Endodermal cell (in vitro differentiated cells): ENCODE measurements at regions not wholly inside any gene's neighbourhood (a gene's known extent, or its start where the extent isn't known, plus 50 kb on each side); places are given as distances from the start of the nearest gene placed in this dataset.

Experiments
- DNase-seq: peaks from one replicate; pipeline ENCODE4 v3.0.0-alpha.2; 2017
- H3K27ac ChIP-seq: 2 replicates; pipeline ENCODE4 v1.5.1; 2013; ENCODE audit warnings: mild to moderate bottlenecking, low read depth, low read length, moderate library complexity
- H3K27me3 ChIP-seq: 2 replicates; pipeline ENCODE4 v1.6.1; 2013; ENCODE audit warnings: mild to moderate bottlenecking, low read length, moderate library complexity; ENCODE audit not compliant: insufficient read depth, control insufficient read depth, poor library complexity, severe bottlenecking
- H3K36me3 ChIP-seq: 2 replicates; pipeline ENCODE4 v1.7.0; 2013; ENCODE audit warnings: mild to moderate bottlenecking, low read length, moderate library complexity; ENCODE audit not compliant: control insufficient read depth, insufficient read depth
- H3K4me1 ChIP-seq: one replicate; pipeline ENCODE4 v1.7.0; 2013; ENCODE audit warnings: low read length; ENCODE audit not compliant: control insufficient read depth, insufficient read depth
- H3K4me3 ChIP-seq: 2 replicates; pipeline ENCODE4 v1.5.1; 2013; ENCODE audit warnings: mild to moderate bottlenecking, low read length, moderate library complexity
- H3K9ac ChIP-seq: 2 replicates; pipeline ENCODE4 v1.6.1; 2013; ENCODE audit warnings: mild to moderate bottlenecking, low read length, moderate library complexity; ENCODE audit not compliant: poor library complexity, severe bottlenecking; ENCODE audit errors: extremely low read depth
- H3K9me3 ChIP-seq: 2 replicates; pipeline ENCODE4 v1.6.1; 2013; ENCODE audit warnings: mild to moderate bottlenecking, low read length, moderate library complexity; ENCODE audit not compliant: control insufficient read depth
- H3K27ac Mint-ChIP-seq: 2 replicates; pipeline ENCODE4 v1.8.0; 2020; ENCODE audit warnings: mixed read lengths
- H3K27me3 Mint-ChIP-seq: 2 replicates; pipeline ENCODE4 v1.8.0; 2021; ENCODE audit warnings: mild to moderate bottlenecking, mixed read lengths; ENCODE audit not compliant: insufficient read depth
- H3K36me3 Mint-ChIP-seq: 2 replicates; pipeline ENCODE4 v1.8.0; 2020; ENCODE audit warnings: low read depth, mixed read lengths
- H3K4me1 Mint-ChIP-seq: 2 replicates; pipeline ENCODE4 v1.8.0; 2020; ENCODE audit warnings: mixed read lengths
- H3K4me3 Mint-ChIP-seq: 2 replicates; pipeline ENCODE4 v1.8.0; 2020; ENCODE audit warnings: mild to moderate bottlenecking, moderate library complexity, mixed read lengths
- H3K9me3 Mint-ChIP-seq: 2 replicates; pipeline ENCODE4 v1.8.0; 2020; ENCODE audit warnings: mild to moderate bottlenecking, mixed read lengths
- WGBS, 2 experiments: methylation state at CpG; one replicate each; pipeline versions ENCODE4 v1.1.5 to v1.1.7; 2013; ENCODE audit warnings: missing lambda C conversion rate in 2 of 2, mixed read lengths in 1 of 2; ENCODE audit not compliant: insufficient coverage in 1 of 2, insufficient read length in 1 of 2; 5-methylcytosine and 5-hydroxymethylcytosine counted together
- TF ChIP-seq, protein P1 (sequence below): fragments of 200-600 bp; sonication (generic); conservative IDR thresholded peaks from 2 replicates; pipeline ENCODE4 v1.5.0; 2021; ENCODE audit warnings: antibody characterized with exemption, mild to moderate bottlenecking

DNA sequence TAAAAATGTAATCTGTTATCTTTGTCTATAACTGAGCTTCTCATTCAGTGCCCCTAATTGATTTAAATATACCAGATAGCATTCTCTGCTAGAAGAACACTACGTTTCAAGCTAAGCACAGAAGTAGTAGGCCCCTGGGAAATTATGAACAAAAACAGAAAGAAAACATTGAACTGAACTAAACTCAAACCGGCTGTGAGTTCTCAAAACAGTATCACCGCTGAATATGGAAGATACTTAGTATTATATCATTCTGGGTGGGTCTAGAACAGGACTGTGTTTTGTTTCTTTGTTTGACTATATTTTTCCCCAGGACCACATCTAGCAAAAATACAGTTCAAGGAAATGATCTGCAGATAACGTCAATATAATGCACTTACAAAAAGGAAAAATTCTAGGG, 95.1 kb upstream of the HMHB1 start:
- Mint-ChIP-seq H3K27me3 (no peaks in the 10 kb centered on the region), H3K9me3 (peaks cover 2% of the 10 kb centered on the region), H3K36me3 (no peaks in the 10 kb centered on the region), H3K4me3 (no peak overlapping the region), H3K4me1 (peaks cover 6% of the 10 kb centered on the region), H3K27ac (no peak overlapping the region)
- Histone ChIP-seq H3K27me3 (no peaks in the 10 kb centered on the region), H3K36me3 (no peaks in the 10 kb centered on the region), H3K27ac (no peak overlapping the region), H3K4me1 (no peaks in the 10 kb centered on the region), H3K9me3 (no peaks in the 10 kb centered on the region), H3K4me3 (no peak overlapping the region), H3K9ac (no peak overlapping the region)
- WGBS, 2 experiments, result 83 to 88% methylated on average over 1 to 4 of the region's 4 CpGs
- TF ChIP-seq, protein P1, sequence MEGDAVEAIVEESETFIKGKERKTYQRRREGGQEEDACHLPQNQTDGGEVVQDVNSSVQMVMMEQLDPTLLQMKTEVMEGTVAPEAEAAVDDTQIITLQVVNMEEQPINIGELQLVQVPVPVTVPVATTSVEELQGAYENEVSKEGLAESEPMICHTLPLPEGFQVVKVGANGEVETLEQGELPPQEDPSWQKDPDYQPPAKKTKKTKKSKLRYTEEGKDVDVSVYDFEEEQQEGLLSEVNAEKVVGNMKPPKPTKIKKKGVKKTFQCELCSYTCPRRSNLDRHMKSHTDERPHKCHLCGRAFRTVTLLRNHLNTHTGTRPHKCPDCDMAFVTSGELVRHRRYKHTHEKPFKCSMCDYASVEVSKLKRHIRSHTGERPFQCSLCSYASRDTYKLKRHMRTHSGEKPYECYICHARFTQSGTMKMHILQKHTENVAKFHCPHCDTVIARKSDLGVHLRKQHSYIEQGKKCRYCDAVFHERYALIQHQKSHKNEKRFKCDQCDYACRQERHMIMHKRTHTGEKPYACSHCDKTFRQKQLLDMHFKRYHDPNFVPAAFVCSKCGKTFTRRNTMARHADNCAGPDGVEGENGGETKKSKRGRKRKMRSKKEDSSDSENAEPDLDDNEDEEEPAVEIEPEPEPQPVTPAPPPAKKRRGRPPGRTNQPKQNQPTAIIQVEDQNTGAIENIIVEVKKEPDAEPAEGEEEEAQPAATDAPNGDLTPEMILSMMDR, result no peak
- DNase-seq, result no peak

DNA sequence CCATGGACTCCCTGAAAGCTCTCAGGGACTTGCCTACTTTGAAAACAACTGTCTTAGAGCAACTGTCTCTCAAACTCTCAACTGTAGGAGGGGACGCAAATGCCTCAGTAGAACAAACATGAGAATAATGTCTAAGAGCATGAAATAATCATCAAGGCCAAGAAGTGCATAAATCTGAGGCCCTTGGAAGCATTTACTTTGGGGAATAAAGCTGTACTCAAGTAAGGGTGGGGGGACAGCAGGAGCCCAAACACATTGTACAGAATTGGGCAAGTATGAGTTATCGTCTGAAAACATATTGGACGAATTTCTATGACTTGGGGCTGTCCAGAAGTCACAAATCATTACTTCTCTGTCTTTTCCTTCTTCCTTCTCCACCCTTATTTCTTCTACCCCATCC, 96.3 kb upstream of the HMHB1 start:
- no peaks in the 10 kb centered on the region for H3K4me1 ChIP-seq
- Mint-ChIP-seq H3K36me3 (no peaks in the 10 kb centered on the region), H3K4me1 (peaks cover 6% of the 10 kb centered on the region), H3K27me3 (no peaks in the 10 kb centered on the region), H3K4me3 (no peak overlapping the region), H3K9me3 (peaks cover 2% of the 10 kb centered on the region), H3K27ac (no peak overlapping the region)
- H3K9me3 ChIP-seq, result no peaks in the 10 kb centered on the region
- H3K27ac ChIP-seq, result no peak overlapping the region
- DNase-seq, result no peak
- H3K9ac ChIP-seq, result no peak overlapping the region
- TF ChIP-seq, protein P1, result no peak
- H3K36me3 ChIP-seq, result no peaks in the 10 kb centered on the region
- 89 to 100% methylated on average over 2 to 3 of the region's 3 CpGs for WGBS, 2 experiments
- no peaks in the 10 kb centered on the region for H3K27me3 ChIP-seq
- no peak overlapping the region for H3K4me3 ChIP-seq

DNA sequence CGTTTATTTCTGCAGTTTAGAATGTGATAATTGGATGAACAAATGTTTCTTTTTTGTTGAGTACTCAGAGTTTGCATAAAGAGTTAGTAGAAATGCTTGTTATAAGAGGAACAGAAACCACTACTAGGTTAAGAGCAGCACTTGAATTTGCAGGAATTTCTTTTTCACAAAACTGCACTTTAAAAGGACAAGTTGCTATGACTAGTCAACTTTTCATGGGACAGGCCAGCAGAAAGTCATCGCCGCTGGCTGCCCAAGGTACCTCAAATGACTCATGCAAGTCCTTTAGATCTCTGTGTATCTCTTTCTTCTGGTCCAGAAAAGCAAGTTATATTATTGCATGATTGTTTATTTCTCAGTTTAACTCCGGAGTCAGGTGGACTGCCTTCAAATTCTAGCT, 97.3 kb upstream of the HMHB1 start:
- TF ChIP-seq, protein P1, result no peak
- H3K36me3 Mint-ChIP-seq, result no peaks in the 10 kb centered on the region
- Histone ChIP-seq H3K9ac (no peak overlapping the region), H3K4me1 (no peaks in the 10 kb centered on the region), H3K27ac (no peak overlapping the region), H3K36me3 (no peaks in the 10 kb centered on the region), H3K9me3 (no peaks in the 10 kb centered on the region), H3K27me3 (no peaks in the 10 kb centered on the region), H3K4me3 (no peak overlapping the region)
- 87 to 94% methylated on average over 3 to 4 of the region's 4 CpGs for WGBS, 2 experiments
- peaks cover 2% of the 10 kb centered on the region for H3K9me3 Mint-ChIP-seq
- no peaks in the 10 kb centered on the region for H3K27me3 Mint-ChIP-seq
- H3K27ac Mint-ChIP-seq, result no peak overlapping the region
- no peak overlapping the region for H3K4me3 Mint-ChIP-seq
- DNase-seq, result no peak
- H3K4me1 Mint-ChIP-seq, result peaks cover 6% of the 10 kb centered on the region
